Astrocyte (in vitro differentiated cells and primary cell): ENCODE measurements at regions not wholly inside any gene's neighbourhood (a gene's known extent, or its start where the extent isn't known, plus 50 kb on each side); places are given as distances from the start of the nearest gene placed in this dataset.

Experiments
- EZH2 ChIP-seq: IDR thresholded peaks from 2 replicates; pipeline ENCODE4 v1.6.1; 2012; ENCODE audit warnings: mild to moderate bottlenecking, low read length, inconsistent platforms; ENCODE audit not compliant: insufficient read depth
- TF ChIP-seq, protein P1 (sequence below): IDR thresholded peaks from 2 replicates; pipeline ENCODE4 v1.5.1; 2011; ENCODE audit warnings: low read depth, mild to moderate bottlenecking, inconsistent platforms, low read length, moderate library complexity; ENCODE audit not compliant: insufficient read depth

DNA sequence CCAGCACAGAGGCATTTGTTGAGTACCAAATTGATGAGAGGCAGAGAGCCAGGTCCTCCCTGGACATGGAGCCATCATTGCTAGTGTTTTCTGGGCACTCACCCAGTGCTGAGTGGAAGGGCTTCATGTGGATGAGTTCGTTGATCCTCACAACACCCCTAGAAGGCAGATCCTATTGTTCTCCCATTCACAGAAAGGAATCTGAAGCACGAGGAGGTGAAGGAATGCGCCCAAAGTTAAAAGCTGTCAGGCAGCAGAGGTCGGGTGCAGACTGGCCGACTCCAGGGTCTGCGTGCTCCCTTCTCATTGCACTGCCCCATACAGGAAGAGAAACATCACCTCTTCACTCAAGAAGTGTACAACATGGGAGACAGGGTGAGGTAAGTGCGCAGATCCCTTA is 153.5 kb upstream of the TNPO1 start:
- TF ChIP-seq, protein P1, sequence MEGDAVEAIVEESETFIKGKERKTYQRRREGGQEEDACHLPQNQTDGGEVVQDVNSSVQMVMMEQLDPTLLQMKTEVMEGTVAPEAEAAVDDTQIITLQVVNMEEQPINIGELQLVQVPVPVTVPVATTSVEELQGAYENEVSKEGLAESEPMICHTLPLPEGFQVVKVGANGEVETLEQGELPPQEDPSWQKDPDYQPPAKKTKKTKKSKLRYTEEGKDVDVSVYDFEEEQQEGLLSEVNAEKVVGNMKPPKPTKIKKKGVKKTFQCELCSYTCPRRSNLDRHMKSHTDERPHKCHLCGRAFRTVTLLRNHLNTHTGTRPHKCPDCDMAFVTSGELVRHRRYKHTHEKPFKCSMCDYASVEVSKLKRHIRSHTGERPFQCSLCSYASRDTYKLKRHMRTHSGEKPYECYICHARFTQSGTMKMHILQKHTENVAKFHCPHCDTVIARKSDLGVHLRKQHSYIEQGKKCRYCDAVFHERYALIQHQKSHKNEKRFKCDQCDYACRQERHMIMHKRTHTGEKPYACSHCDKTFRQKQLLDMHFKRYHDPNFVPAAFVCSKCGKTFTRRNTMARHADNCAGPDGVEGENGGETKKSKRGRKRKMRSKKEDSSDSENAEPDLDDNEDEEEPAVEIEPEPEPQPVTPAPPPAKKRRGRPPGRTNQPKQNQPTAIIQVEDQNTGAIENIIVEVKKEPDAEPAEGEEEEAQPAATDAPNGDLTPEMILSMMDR, result no peak
- no peak for TF ChIP-seq EZH2
